Gastrocnemius medialis (tissue), 4 donors: ENCODE measurements at regions not wholly inside any gene's neighbourhood (a gene's known extent, or its start where the extent isn't known, plus 50 kb on each side); places are given as distances from the start of the nearest gene placed in this dataset.

ENCODE experiments used
- ATAC-seq, 2 donors: fragments of 150-250 bp; one replicate each; pipeline ENCODE4 v1.9.1; 2016
- DNase-seq, 2 donors: peaks; one replicate each; pipeline ENCODE4 v3.0.0-alpha.2; 2019
- H3K27ac ChIP-seq, 4 donors: fragments of 200-600 bp; sonication (generic); 1 replicate in 1 of 4; 2 replicates in 3 of 4; pipeline ENCODE4 v1.5.1; 2016 to 2018; ENCODE audit warnings: mild to moderate bottlenecking in 2 of 4, moderate library complexity in 1 of 4
- H3K27me3 ChIP-seq, 3 donors: fragments of 200-600 bp; sonication (generic) in 2 of 3; 1 replicate in 1 of 3; 2 replicates in 2 of 3; pipeline versions ENCODE4 v1.5.1 to v1.6.0; 2016 to 2019; ENCODE audit warnings: mild to moderate bottlenecking in 1 of 3, moderate library complexity in 1 of 3
- H3K36me3 ChIP-seq, 2 donors: fragments of 200-600 bp; sonication (generic) in 1 of 2; one replicate each; pipeline ENCODE4 v1.5.1; 2017 to 2018
- H3K4me1 ChIP-seq, 2 donors: fragments of 200-600 bp; sonication (generic) in 1 of 2; one replicate each; pipeline ENCODE4 v1.5.1; 2016 to 2017; ENCODE audit warnings: mild to moderate bottlenecking in 2 of 2
- H3K4me3 ChIP-seq, 4 donors: fragments of 200-600 bp; sonication (generic) in 3 of 4; 1 replicate in 1 of 4; 2 replicates in 3 of 4; pipeline ENCODE4 v1.5.1; 2016 to 2019; ENCODE audit warnings: mild to moderate bottlenecking in 2 of 4
- H3K9me3 ChIP-seq, 3 donors: fragments of 200-600 bp; sonication (generic) in 2 of 3; 1 replicate in 1 of 3; 2 replicates in 2 of 3; pipeline ENCODE4 v1.5.1; 2016 to 2019
- POLR2A ChIP-seq, 2 donors: fragments of 450-650 bp; IDR thresholded peaks; one replicate each; pipeline ENCODE4 v1.6.1; 2017; ENCODE audit warnings: antibody characterized with exemption in 2 of 2, mild to moderate bottlenecking in 2 of 2, moderate library complexity in 2 of 2
- in situ Hi-C, 4 donors: fragments of 200-750 bp; cut with MboI; loops; one replicate each; pipeline versions ENCODE4 v1.15.0 to v1.8.0; 2017; ENCODE audit warnings: low sequenced_read_pairs in 4 of 4
- intact Hi-C: fragments of 100-400 bp; cut with DNase I; formaldehyde crosslinking; loops from one replicate; pipeline ENCODE4 v1.15.1; 2023; ENCODE audit warnings: low total_unique reads
- TF ChIP-seq, protein P1 (sequence below), 5 experiments: fragments of 450-650 bp in 3 of 5; fragments of 200-600 bp in 2 of 5; sonication (generic) in 2 of 5; IDR thresholded peaks in 4 of 5; conservative IDR thresholded peaks in 1 of 5; 1 replicate in 4 of 5; 2 replicates in 1 of 5; pipeline ENCODE4 v1.5.1; 2016 to 2019; ENCODE audit warnings: antibody characterized with exemption in 5 of 5, mild to moderate bottlenecking in 3 of 5, moderate library complexity in 3 of 5

- H3K27me3 ChIP-seq, result no peaks in the 10 kb centered on the region
- no peak for ATAC-seq
- intact Hi-C loops (no loop called here), in situ Hi-C loops (no loop called here)
- no peak for DNase-seq
- no peaks in the 10 kb centered on the region for H3K36me3 ChIP-seq
- H3K27ac ChIP-seq, result no peak overlapping the region
- no peak overlapping the region for H3K4me3 ChIP-seq
- TF ChIP-seq POLR2A (IDR thresholded peaks at IDR 0.05), result no peak
- TF ChIP-seq, protein P1, sequence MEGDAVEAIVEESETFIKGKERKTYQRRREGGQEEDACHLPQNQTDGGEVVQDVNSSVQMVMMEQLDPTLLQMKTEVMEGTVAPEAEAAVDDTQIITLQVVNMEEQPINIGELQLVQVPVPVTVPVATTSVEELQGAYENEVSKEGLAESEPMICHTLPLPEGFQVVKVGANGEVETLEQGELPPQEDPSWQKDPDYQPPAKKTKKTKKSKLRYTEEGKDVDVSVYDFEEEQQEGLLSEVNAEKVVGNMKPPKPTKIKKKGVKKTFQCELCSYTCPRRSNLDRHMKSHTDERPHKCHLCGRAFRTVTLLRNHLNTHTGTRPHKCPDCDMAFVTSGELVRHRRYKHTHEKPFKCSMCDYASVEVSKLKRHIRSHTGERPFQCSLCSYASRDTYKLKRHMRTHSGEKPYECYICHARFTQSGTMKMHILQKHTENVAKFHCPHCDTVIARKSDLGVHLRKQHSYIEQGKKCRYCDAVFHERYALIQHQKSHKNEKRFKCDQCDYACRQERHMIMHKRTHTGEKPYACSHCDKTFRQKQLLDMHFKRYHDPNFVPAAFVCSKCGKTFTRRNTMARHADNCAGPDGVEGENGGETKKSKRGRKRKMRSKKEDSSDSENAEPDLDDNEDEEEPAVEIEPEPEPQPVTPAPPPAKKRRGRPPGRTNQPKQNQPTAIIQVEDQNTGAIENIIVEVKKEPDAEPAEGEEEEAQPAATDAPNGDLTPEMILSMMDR (IDR thresholded peaks at IDR 0.05 in 4 of 5, conservative IDR thresholded peaks at IDR 0.05 in 1 of 5), result no peak
- no peaks in the 10 kb centered on the region for H3K9me3 ChIP-seq
- H3K4me1 ChIP-seq, result no peaks in the 10 kb centered on the region
Measured at GRCh38 chr3:104892044-104892443, 474.7 kb upstream of the ALCAM start.

DNA sequence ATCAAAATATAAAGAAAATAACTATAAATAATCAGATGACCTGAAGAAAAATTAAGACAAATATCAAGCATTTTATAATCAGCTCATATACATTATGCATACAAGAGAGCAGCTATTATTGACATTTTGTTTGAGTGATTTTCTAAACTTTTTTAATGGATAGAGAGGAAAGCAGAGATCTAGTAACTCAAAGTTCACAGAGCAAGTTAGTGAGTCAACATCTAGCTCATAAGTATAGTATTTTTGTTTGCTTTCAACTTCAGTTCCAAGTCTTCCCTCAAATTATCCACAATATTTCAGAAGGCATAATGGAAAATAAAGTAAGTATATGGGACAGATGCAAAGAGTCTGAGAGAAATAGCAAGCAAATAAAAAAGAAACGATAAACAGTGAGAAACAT lies 470.1 kb upstream of the ALCAM start:
- ATAC-seq (no peak), DNase-seq (no peak)
- H3K9me3 ChIP-seq, result no peaks in the 10 kb centered on the region
- no peak overlapping the region for H3K4me3 ChIP-seq
- no peak overlapping the region for H3K27ac ChIP-seq
- H3K4me1 ChIP-seq, result no peaks in the 10 kb centered on the region
- no peaks in the 10 kb centered on the region for H3K36me3 ChIP-seq
- in situ Hi-C loops (no loop called here), intact Hi-C loops (no loop called here)
- TF ChIP-seq, protein P1 (IDR thresholded peaks at IDR 0.05 in 4 of 5, conservative IDR thresholded peaks at IDR 0.05 in 1 of 5), result no peak
- no peak for TF ChIP-seq POLR2A (IDR thresholded peaks at IDR 0.05)
- no peaks in the 10 kb centered on the region for H3K27me3 ChIP-seq

- H3K36me3 ChIP-seq, result no peaks in the 10 kb centered on the region
- no peaks in the 10 kb centered on the region for H3K9me3 ChIP-seq
- no peaks in the 10 kb centered on the region for H3K27me3 ChIP-seq
- H3K4me1 ChIP-seq, result no peaks in the 10 kb centered on the region
- no peak overlapping the region for H3K4me3 ChIP-seq
- ATAC-seq, result no peak
- no peak for TF ChIP-seq POLR2A (IDR thresholded peaks at IDR 0.05)
- TF ChIP-seq, protein P1 (IDR thresholded peaks at IDR 0.05 in 4 of 5, conservative IDR thresholded peaks at IDR 0.05 in 1 of 5), result no peak
- no peak overlapping the region for H3K27ac ChIP-seq
- no peak for DNase-seq
- intact Hi-C loops, result no loop called here
- in situ Hi-C loops, result no loop called here
Measured at GRCh38 chr3:104901396-104901795, 465.3 kb upstream of the ALCAM start.

DNA sequence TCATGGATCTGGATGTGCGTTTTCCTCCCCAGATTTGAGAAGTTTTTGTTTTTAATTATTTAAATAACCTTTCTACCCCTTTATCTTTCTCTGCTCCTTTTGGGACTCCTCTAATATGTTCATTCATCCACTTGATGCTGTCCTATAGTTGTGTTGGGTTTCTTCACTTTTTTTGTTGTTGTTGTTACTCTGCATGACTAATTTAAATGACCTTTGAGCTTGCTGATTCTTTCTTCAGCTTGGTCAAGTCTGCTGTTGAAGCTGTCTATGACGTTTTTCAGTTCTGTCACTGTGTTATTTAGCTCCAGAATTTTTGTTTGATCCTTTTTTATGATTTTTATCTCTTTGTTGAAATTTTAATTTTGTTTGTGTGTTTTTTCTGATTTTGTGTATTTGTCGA lies 463.6 kb upstream of the ALCAM start:
- H3K4me3 ChIP-seq, result no peak overlapping the region
- no peaks in the 10 kb centered on the region for H3K36me3 ChIP-seq
- no peaks in the 10 kb centered on the region for H3K9me3 ChIP-seq
- no peak for TF ChIP-seq POLR2A (IDR thresholded peaks at IDR 0.05)
- TF ChIP-seq, protein P1 (IDR thresholded peaks at IDR 0.05 in 4 of 5, conservative IDR thresholded peaks at IDR 0.05 in 1 of 5), result no peak
- intact Hi-C loops, result no loop called here
- H3K4me1 ChIP-seq, result no peaks in the 10 kb centered on the region
- DNase-seq (no peak), ATAC-seq (no peak)
- H3K27ac ChIP-seq, result no peak overlapping the region
- in situ Hi-C loops, result no loop called here
- H3K27me3 ChIP-seq, result no peaks in the 10 kb centered on the region

DNA sequence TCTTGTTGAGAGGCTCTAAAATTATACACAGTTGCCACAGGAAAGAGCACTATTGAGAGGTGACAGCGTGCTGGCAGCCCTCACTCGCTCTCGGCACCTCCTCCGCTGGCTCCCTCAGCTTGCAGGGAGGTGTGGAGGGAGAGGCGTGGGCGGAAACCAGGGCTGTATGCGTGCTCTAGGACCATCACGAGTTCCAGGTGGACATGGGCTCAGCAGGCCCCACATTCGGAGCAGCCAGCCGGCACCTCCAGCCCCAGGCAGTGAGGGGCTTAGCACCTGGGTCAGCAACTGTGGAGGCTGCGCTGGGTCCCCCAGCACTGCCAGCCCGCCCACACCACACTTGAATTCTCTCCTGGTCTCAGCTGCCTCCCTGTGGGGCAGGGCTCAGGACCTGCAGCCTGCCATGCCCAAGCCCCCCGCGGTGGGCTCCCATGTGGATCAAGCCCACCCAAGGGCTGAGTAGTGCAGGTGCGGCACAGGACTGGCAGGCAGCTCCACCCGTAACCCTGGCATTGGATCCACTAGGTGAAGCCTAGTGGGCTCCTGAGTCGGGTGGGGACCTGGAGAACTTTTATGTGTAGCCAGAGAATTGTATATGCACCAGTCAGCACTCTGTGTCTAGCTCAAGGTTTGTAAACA lies 460.6 kb upstream of the ALCAM start:
- in situ Hi-C loops, result no loop called here
- Histone ChIP-seq H3K27ac (no peak overlapping the region), H3K9me3 (no peaks in the 10 kb centered on the region), H3K27me3 (no peaks in the 10 kb centered on the region), H3K36me3 (no peaks in the 10 kb centered on the region), H3K4me1 (no peaks in the 10 kb centered on the region), H3K4me3 (no peak overlapping the region)
- intact Hi-C loops, result no loop called here
- no peak for ATAC-seq
- DNase-seq, result no peak
- TF ChIP-seq, protein P1 (IDR thresholded peaks at IDR 0.05 in 4 of 5, conservative IDR thresholded peaks at IDR 0.05 in 1 of 5), result no peak
- no peak for TF ChIP-seq POLR2A (IDR thresholded peaks at IDR 0.05)
